NB4 (cell line): ENCODE measurements at regions not wholly inside any gene's neighbourhood (a gene's known extent, or its start where the extent isn't known, plus 50 kb on each side); places are given as distances from the start of the nearest gene placed in this dataset.

Source experiments
- POLR2A ChIP-seq: IDR thresholded peaks from 2 replicates; pipeline ENCODE4 v1.6.1; 2011; ENCODE audit warnings: mild to moderate bottlenecking; ENCODE audit not compliant: insufficient read length; ENCODE audit errors: extremely low read depth
- TF ChIP-seq, protein P1 (sequence below): IDR thresholded peaks from one replicate; pipeline ENCODE4 v1.5.1; 2012; ENCODE audit warnings: low read depth, low read length
- TF ChIP-seq, protein P2 (sequence below): IDR thresholded peaks from 2 replicates; pipeline ENCODE4 v1.6.1; 2011; ENCODE audit warnings: low read depth, low read length

DNA sequence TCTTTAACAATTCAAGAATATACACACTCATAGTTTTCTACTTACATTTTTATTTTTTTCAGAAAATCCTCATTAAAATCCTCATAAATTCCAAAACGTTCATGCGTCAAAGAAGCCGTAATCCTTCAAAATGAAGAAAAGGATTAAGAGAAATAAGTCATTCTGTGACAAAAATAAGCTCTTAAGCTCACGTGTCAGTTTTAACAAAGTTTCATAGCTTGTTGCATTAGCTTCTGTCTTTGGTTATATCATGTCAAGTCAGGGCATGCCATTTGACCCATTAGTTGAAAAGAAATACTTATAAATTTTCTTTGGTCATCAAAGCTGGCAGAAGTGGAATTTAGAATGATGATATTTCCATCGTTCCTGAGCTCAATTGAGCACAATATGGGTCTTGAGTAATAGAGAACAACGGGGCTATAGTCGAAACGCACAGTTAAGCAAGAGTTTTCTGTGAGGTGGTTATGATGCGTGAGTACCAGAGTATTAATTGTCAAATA is 185.2 kb upstream of the CTSO start:
- TF ChIP-seq, protein P1, sequence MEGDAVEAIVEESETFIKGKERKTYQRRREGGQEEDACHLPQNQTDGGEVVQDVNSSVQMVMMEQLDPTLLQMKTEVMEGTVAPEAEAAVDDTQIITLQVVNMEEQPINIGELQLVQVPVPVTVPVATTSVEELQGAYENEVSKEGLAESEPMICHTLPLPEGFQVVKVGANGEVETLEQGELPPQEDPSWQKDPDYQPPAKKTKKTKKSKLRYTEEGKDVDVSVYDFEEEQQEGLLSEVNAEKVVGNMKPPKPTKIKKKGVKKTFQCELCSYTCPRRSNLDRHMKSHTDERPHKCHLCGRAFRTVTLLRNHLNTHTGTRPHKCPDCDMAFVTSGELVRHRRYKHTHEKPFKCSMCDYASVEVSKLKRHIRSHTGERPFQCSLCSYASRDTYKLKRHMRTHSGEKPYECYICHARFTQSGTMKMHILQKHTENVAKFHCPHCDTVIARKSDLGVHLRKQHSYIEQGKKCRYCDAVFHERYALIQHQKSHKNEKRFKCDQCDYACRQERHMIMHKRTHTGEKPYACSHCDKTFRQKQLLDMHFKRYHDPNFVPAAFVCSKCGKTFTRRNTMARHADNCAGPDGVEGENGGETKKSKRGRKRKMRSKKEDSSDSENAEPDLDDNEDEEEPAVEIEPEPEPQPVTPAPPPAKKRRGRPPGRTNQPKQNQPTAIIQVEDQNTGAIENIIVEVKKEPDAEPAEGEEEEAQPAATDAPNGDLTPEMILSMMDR: no peak
- TF ChIP-seq POLR2A: no peak
- TF ChIP-seq, protein P2, sequence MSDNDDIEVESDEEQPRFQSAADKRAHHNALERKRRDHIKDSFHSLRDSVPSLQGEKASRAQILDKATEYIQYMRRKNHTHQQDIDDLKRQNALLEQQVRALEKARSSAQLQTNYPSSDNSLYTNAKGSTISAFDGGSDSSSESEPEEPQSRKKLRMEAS: no peak
